HG03095 (cell line): ENCODE measurements at regions not wholly inside any gene's neighbourhood (a gene's known extent, or its start where the extent isn't known, plus 50 kb on each side); places are given as distances from the start of the nearest gene placed in this dataset.
"Not testable (repeated sequence)": the region's sequence is repeated elsewhere in the genome, so short reads cannot be mapped to it uniquely, and the experiment has no call there.

ENCODE experiments used
- ATAC-seq: cut with Tn5 transposase; IDR thresholded peaks from one replicate; pipeline ENCODE4 v1.9.1; 2021; ENCODE audit warnings: moderate library complexity; ENCODE audit not compliant: unreplicated experiment

DNA sequence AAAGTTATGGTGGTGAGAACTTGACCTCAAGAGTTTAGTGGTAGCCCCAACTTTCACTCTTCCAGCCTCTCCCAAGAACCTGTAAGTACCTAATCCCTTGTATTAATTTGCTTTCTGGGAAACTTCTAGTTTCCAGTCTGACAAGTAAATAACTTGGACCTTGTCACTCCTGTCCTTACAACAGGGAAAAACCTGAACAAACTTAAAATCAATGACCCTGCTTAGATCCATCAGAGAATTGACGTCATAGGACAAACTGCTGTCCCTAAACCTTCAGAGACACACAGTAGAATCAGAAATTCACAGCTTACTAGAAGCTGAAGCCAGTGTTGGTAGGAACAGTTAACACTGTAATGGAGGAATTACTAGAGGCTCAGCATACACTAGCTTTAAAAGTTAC lies 60.0 kb upstream of the DCLK2 start:
- no peak for ATAC-seq

DNA sequence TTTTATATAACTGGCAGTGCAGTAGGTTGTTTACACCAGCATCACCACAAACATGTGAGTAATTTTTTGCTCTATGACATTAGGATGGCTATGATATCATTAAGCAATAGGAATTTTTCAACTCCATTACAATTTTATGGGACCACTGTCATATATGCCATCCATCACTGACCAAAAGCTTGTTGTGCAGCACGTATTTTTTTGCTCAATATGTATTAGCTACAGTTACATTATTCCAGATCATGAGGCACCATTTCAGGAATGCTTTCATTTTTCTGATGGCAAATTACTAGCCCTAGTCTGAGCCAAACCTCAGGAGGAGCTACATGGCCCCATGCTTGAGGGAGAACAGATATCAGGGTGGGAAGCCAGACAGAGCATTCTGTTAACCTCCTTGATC lies 56.8 kb upstream of the DCLK2 start:
- ATAC-seq: no peak

- ATAC-seq: no peak
Observed at GRCh38 chr4:150023489-150023888, 54.8 kb upstream of the DCLK2 start.

- ATAC-seq: not testable (repeated sequence)
Observed at GRCh38 chr4:150026987-150027386, 51.3 kb upstream of the DCLK2 start.
